Gastrocnemius medialis (tissue), 4 donors: ENCODE measurements at regions not wholly inside any gene's neighbourhood (a gene's known extent, or its start where the extent isn't known, plus 50 kb on each side); places are given as distances from the start of the nearest gene placed in this dataset.

ENCODE experiments used
- ATAC-seq, 2 donors: fragments of 150-250 bp; one replicate each; pipeline ENCODE4 v1.9.1; 2016
- DNase-seq, 2 donors: peaks; one replicate each; pipeline ENCODE4 v3.0.0-alpha.2; 2019
- H3K27ac ChIP-seq, 4 donors: fragments of 200-600 bp; sonication (generic); 1 replicate in 1 of 4; 2 replicates in 3 of 4; pipeline ENCODE4 v1.5.1; 2016 to 2018; ENCODE audit warnings: mild to moderate bottlenecking in 2 of 4, moderate library complexity in 1 of 4
- H3K27me3 ChIP-seq, 3 donors: fragments of 200-600 bp; sonication (generic) in 2 of 3; 1 replicate in 1 of 3; 2 replicates in 2 of 3; pipeline versions ENCODE4 v1.5.1 to v1.6.0; 2016 to 2019; ENCODE audit warnings: mild to moderate bottlenecking in 1 of 3, moderate library complexity in 1 of 3
- H3K36me3 ChIP-seq, 2 donors: fragments of 200-600 bp; sonication (generic) in 1 of 2; one replicate each; pipeline ENCODE4 v1.5.1; 2017 to 2018
- H3K4me1 ChIP-seq, 2 donors: fragments of 200-600 bp; sonication (generic) in 1 of 2; one replicate each; pipeline ENCODE4 v1.5.1; 2016 to 2017; ENCODE audit warnings: mild to moderate bottlenecking in 2 of 2
- H3K4me3 ChIP-seq, 4 donors: fragments of 200-600 bp; sonication (generic) in 3 of 4; 1 replicate in 1 of 4; 2 replicates in 3 of 4; pipeline ENCODE4 v1.5.1; 2016 to 2019; ENCODE audit warnings: mild to moderate bottlenecking in 2 of 4
- H3K9me3 ChIP-seq, 3 donors: fragments of 200-600 bp; sonication (generic) in 2 of 3; 1 replicate in 1 of 3; 2 replicates in 2 of 3; pipeline ENCODE4 v1.5.1; 2016 to 2019
- CTCF ChIP-seq, 5 experiments: fragments of 450-650 bp in 3 of 5; fragments of 200-600 bp in 2 of 5; sonication (generic) in 2 of 5; IDR thresholded peaks in 4 of 5; conservative IDR thresholded peaks in 1 of 5; 1 replicate in 4 of 5; 2 replicates in 1 of 5; pipeline ENCODE4 v1.5.1; 2016 to 2019; ENCODE audit warnings: antibody characterized with exemption in 5 of 5, mild to moderate bottlenecking in 3 of 5, moderate library complexity in 3 of 5
- POLR2A ChIP-seq, 2 donors: fragments of 450-650 bp; IDR thresholded peaks; one replicate each; pipeline ENCODE4 v1.6.1; 2017; ENCODE audit warnings: antibody characterized with exemption in 2 of 2, mild to moderate bottlenecking in 2 of 2, moderate library complexity in 2 of 2
- in situ Hi-C, 4 donors: fragments of 200-750 bp; cut with MboI; loops; one replicate each; pipeline versions ENCODE4 v1.15.0 to v1.8.0; 2017; ENCODE audit warnings: low sequenced_read_pairs in 4 of 4
- intact Hi-C: fragments of 100-400 bp; cut with DNase I; formaldehyde crosslinking; loops from one replicate; pipeline ENCODE4 v1.15.1; 2023; ENCODE audit warnings: low total_unique reads

DNA sequence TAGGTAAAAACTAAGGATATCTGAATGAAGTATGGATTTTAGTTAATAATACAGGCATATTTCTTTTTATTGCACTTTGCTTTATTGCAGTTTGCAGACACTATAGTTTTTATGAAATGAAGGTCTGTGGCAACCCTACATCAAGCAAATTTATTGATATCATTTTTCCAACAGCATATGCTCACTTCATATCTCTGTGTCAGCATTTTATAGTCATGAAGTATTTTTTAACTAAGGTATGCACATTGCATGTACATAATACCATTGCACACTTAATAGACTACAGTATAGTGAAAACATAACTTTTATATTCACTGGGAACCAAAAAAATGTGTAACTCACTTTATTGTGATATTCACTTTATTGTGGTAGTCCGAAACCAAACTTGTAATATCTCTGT, 236.3 kb downstream of the SUCLA2 start:
- ATAC-seq (no peak), DNase-seq (no peak)
- in situ Hi-C loops (loop anchor here in 1 of 4 donors (25.0 kb wide), 1 partner anchor 928 kb away; no protein-coding TSS in a partner anchor), intact Hi-C loops (no loop called here)
- no peaks in the 10 kb centered on the region for H3K9me3 ChIP-seq
- H3K36me3 ChIP-seq: no peaks in the 10 kb centered on the region
- H3K27ac ChIP-seq: no peak overlapping the region
- TF ChIP-seq POLR2A (IDR thresholded peaks at IDR 0.05) (no peak), CTCF (IDR thresholded peaks at IDR 0.05 in 4 of 5, conservative IDR thresholded peaks at IDR 0.05 in 1 of 5) (no peak)
- H3K4me1 ChIP-seq: no peaks in the 10 kb centered on the region
- no peaks in the 10 kb centered on the region for H3K27me3 ChIP-seq
- no peak overlapping the region for H3K4me3 ChIP-seq

- Histone ChIP-seq H3K9me3 (no peaks in the 10 kb centered on the region), H3K4me3 (no peak overlapping the region), H3K27ac (no peak overlapping the region), H3K36me3 (no peaks in the 10 kb centered on the region), H3K27me3 (no peaks in the 10 kb centered on the region), H3K4me1 (no peaks in the 10 kb centered on the region)
- no peak for TF ChIP-seq CTCF (IDR thresholded peaks at IDR 0.05 in 4 of 5, conservative IDR thresholded peaks at IDR 0.05 in 1 of 5)
- TF ChIP-seq POLR2A (IDR thresholded peaks at IDR 0.05): no peak
- intact Hi-C loops: no loop called here
- in situ Hi-C loops: loop anchor here in 1 of 4 donors (25.0 kb wide), 1 partner anchor 920 kb away; no protein-coding TSS in a partner anchor
- DNase-seq (no peak), ATAC-seq (no peak)
These were observed 243.5 kb downstream of the SUCLA2 start for GRCh38 chr13:47757466-47758080.

DNA sequence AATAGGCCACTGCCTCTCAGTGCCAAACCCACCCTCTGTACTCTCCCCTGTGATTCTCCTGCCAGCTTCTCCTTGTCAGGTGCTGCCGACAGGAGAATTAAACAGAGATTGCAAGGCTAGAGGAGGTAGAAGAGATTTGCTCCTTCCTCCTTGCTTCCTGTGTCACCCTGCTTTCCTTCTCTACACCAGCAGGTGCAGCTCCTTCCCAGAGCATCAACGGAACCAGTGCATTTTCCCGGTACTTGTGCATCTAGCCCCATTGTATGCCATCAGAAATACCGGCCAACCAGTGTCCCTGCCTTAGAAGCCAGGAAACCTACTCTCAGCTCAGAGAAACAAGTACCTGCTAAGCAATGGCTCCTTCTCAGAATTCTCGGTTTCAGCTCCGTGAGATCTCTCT, 253.2 kb downstream of the SUCLA2 start:
- Histone ChIP-seq H3K4me1 (no peaks in the 10 kb centered on the region), H3K9me3 (no peaks in the 10 kb centered on the region), H3K27me3 (no peaks in the 10 kb centered on the region), H3K27ac (no peak overlapping the region), H3K36me3 (no peaks in the 10 kb centered on the region), H3K4me3 (no peak overlapping the region)
- no peak for DNase-seq
- in situ Hi-C loops (no loop called here), intact Hi-C loops (no loop called here)
- TF ChIP-seq POLR2A (IDR thresholded peaks at IDR 0.05) (no peak), CTCF (IDR thresholded peaks at IDR 0.05 in 4 of 5, conservative IDR thresholded peaks at IDR 0.05 in 1 of 5) (no peak)
- ATAC-seq: no peak

DNA sequence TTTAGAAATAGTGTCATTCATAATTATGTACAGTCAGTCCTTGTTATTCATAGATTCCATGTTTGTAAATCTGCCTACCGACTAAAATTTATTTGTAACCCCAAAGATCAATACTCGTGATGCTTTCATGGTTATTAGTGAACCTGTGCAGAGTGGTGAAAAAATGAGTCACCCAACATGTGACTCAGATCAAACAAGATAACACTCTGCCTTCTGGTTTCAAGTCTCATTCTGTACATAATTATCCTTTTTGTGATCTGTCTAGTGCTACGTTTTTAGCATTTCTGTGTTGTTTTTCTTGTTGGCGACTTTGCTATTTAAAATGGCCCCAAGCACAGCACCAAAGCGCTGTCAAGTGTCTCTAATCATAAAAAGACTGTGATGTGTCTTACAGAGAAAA, 274.7 kb downstream of the SUCLA2 start:
- TF ChIP-seq POLR2A (IDR thresholded peaks at IDR 0.05) (no peak), CTCF (IDR thresholded peaks at IDR 0.05 in 4 of 5, conservative IDR thresholded peaks at IDR 0.05 in 1 of 5) (no peak)
- no peaks in the 10 kb centered on the region for H3K36me3 ChIP-seq
- DNase-seq (no peak), ATAC-seq (no peak)
- no peaks in the 10 kb centered on the region for H3K9me3 ChIP-seq
- no peak overlapping the region for H3K27ac ChIP-seq
- no peaks in the 10 kb centered on the region for H3K27me3 ChIP-seq
- no peak overlapping the region for H3K4me3 ChIP-seq
- in situ Hi-C loops (no loop called here), intact Hi-C loops (no loop called here)
- H3K4me1 ChIP-seq: no peaks in the 10 kb centered on the region

DNA sequence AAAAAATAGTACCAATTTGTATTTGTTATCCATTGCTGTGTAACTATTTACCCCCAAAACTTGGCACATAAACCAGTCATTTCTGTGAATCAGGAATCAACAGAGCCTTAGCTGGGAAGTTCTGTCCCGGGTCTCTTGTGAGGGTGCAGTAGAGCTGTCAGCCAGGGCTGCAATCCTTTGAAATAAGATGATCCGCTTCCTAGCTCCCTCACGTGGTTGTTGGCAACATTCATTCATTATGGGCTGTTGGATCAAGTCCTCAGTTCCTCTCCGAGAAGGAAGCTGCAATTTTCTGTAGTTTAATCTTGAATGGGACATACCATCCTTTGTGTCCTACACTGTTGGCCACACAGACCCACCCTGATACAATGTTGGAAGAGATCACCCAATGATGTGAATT, 277.2 kb downstream of the SUCLA2 start:
- Histone ChIP-seq H3K27ac (no peak overlapping the region), H3K36me3 (no peaks in the 10 kb centered on the region), H3K27me3 (no peaks in the 10 kb centered on the region), H3K4me3 (no peak overlapping the region), H3K9me3 (no peaks in the 10 kb centered on the region), H3K4me1 (no peaks in the 10 kb centered on the region)
- intact Hi-C loops: no loop called here
- TF ChIP-seq CTCF (IDR thresholded peaks at IDR 0.05 in 4 of 5, conservative IDR thresholded peaks at IDR 0.05 in 1 of 5): no peak
- TF ChIP-seq POLR2A (IDR thresholded peaks at IDR 0.05): no peak
- no peak for DNase-seq
- no peak for ATAC-seq
- in situ Hi-C loops: no loop called here
